Mesendoderm (in vitro differentiated cells): ENCODE measurements at regions not wholly inside any gene's neighbourhood (a gene's known extent, or its start where the extent isn't known, plus 50 kb on each side); places are given as distances from the start of the nearest gene placed in this dataset.
A peak's percentile ranks its signal among the peaks of the same experiment; 100 is the strongest.

Experiments used
- DNase-seq: peaks from one replicate; pipeline ENCODE4 v3.0.0; 2013
- H2AK5ac ChIP-seq: 2 replicates; pipeline ENCODE4 v1.6.1; 2013; ENCODE audit warnings: low read length, inconsistent platforms
- H2BK120ac ChIP-seq: 2 replicates; pipeline ENCODE4 v1.6.1; 2013; ENCODE audit warnings: low read depth, mild to moderate bottlenecking, low read length, moderate library complexity, mixed read lengths
- H2BK15ac ChIP-seq: replicated peaks from 2 replicates; pipeline ENCODE4 v1.6.1; 2013; ENCODE audit warnings: low read depth, mild to moderate bottlenecking, moderate library complexity
- H2BK5ac ChIP-seq: 2 replicates; pipeline ENCODE4 v1.6.1; 2013; ENCODE audit warnings: low read length, inconsistent platforms
- H3K18ac ChIP-seq: 2 replicates; pipeline ENCODE4 v1.6.1; 2013; ENCODE audit warnings: mild to moderate bottlenecking, low read length, mixed read lengths
- H3K23ac ChIP-seq: one replicate; pipeline ENCODE4 v1.6.1; 2013; ENCODE audit warnings: low read length
- H3K27ac ChIP-seq: 2 replicates; pipeline ENCODE4 v1.5.1; 2013; ENCODE audit warnings: low read depth, mild to moderate bottlenecking, inconsistent platforms, low read length, moderate library complexity
- H3K27me3 ChIP-seq: 2 replicates; pipeline ENCODE4 v1.6.1; 2013; ENCODE audit warnings: low read length, control low read depth, mild to moderate bottlenecking, inconsistent platforms; ENCODE audit not compliant: insufficient read depth, poor library complexity
- H3K36me3 ChIP-seq: 2 replicates; pipeline ENCODE4 v1.6.1; 2013; ENCODE audit warnings: low read length, inconsistent platforms; ENCODE audit not compliant: control insufficient read depth, insufficient read depth
- H3K4ac ChIP-seq: one replicate; pipeline ENCODE4 v1.6.1; 2013; ENCODE audit warnings: low read depth, mild to moderate bottlenecking, low read length, moderate library complexity
- H3K4me1 ChIP-seq: 2 replicates; pipeline ENCODE4 v1.6.1; 2013; ENCODE audit warnings: low read depth, low read length, inconsistent platforms; ENCODE audit not compliant: control insufficient read depth
- H3K4me2 ChIP-seq: 2 replicates; pipeline ENCODE4 v1.6.1; 2013; ENCODE audit warnings: low read length
- H3K4me3 ChIP-seq: 2 replicates; pipeline ENCODE4 v1.5.1; 2013; ENCODE audit warnings: mild to moderate bottlenecking, low read length
- H3K56ac ChIP-seq: one replicate; pipeline ENCODE4 v1.6.1; 2013; ENCODE audit warnings: low read length
- H3K79me1 ChIP-seq: 2 replicates; pipeline ENCODE4 v1.6.1; 2013; ENCODE audit warnings: low read length, inconsistent platforms
- H3K79me2 ChIP-seq: 2 replicates; pipeline ENCODE4 v1.6.1; 2013; ENCODE audit warnings: mild to moderate bottlenecking, low read length; ENCODE audit not compliant: control insufficient read depth, insufficient read depth
- H3K9ac ChIP-seq: 2 replicates; pipeline ENCODE4 v1.6.1; 2013; ENCODE audit warnings: low read length, inconsistent platforms
- H4K5ac ChIP-seq: one replicate; pipeline ENCODE4 v1.6.1; 2013; ENCODE audit warnings: low read length
- H4K8ac ChIP-seq: one replicate; pipeline ENCODE4 v1.6.1; 2013; ENCODE audit warnings: low read depth, mild to moderate bottlenecking, control low read depth, low read length, moderate library complexity
- WGBS: extraction: QIAGEN DNeasy Blood & Tissue Kit; methylation state at CpG from one replicate; pipeline ENCODE4 v1.1.7; 2013; ENCODE audit warnings: low lambda C conversion rate, missing lambda C conversion rate; ENCODE audit not compliant: insufficient coverage; ENCODE audit errors: extremely low coverage; 5-methylcytosine and 5-hydroxymethylcytosine counted together

DNA sequence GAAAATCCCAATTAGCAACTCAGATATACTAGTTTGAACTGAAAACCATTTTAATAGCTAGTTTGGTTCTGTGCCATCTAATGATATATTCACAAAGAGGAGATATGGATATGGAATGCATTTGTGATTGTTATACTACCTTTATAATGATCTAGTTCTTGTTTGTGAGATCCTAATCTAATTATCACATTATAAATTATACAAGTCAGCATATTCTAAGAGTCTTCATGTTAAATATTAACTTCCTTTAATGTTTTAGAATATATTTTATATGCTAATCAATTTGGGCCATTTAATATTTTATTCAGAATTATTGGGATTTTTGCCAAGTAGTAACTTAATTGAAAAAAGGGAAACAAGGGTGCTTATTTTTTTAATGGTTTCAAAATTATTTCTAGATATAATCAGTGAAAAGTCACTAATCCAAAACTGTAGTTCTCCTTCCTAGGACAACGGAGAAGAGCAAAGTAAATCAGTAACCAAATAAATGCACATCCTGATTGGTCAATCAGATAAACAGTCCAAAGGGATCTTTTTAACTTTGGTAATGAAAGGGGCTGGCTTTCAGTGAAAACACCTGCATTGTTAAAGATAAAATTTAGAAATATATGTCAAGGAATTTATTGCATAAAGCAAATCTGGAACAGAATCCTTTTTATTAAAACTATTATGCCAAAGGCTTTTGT lies 173.9 kb upstream of the MEOX2 start:
- Histone ChIP-seq H3K4me1 (peaks cover 2% of the 10 kb centered on the region), H2BK5ac (no peak overlapping the region), H3K9ac (no peak overlapping the region), H3K23ac (no peak overlapping the region), H2BK120ac (no peak overlapping the region), H3K36me3 (no peaks in the 10 kb centered on the region), H3K4me3 (no peak overlapping the region), H3K18ac (no peak overlapping the region), H3K4me2 (no peak overlapping the region), H4K8ac (no peak overlapping the region), H3K56ac (no peak overlapping the region), H3K79me2 (no peaks in the 10 kb centered on the region), H4K5ac (no peak overlapping the region), H3K27me3 (no peaks in the 10 kb centered on the region), H3K27ac (no peak overlapping the region), H3K4ac (no peak overlapping the region), H3K79me1 (no peaks in the 10 kb centered on the region), H2AK5ac (no peak overlapping the region), H2BK15ac (no peak overlapping the region)
- no CpG with 5 or more reads among the region's 1 CpG for WGBS
- DNase-seq = no peak

- no peak for DNase-seq
- no peaks in the 10 kb centered on the region for H3K36me3 ChIP-seq
- no CpG with 5 or more reads among the region's 3 CpGs for WGBS
- H4K5ac ChIP-seq = no peak overlapping the region
- H3K27ac ChIP-seq = no peak overlapping the region
- H3K27me3 ChIP-seq = no peaks in the 10 kb centered on the region
- H3K4me2 ChIP-seq = no peak overlapping the region
- H3K23ac ChIP-seq = no peak overlapping the region
- no peak overlapping the region for H3K9ac ChIP-seq
- H3K4me3 ChIP-seq = no peak overlapping the region
- H2BK5ac ChIP-seq = no peak overlapping the region
- H3K79me1 ChIP-seq = no peaks in the 10 kb centered on the region
- no peak overlapping the region for H2BK120ac ChIP-seq
- H3K56ac ChIP-seq = no peak overlapping the region
- peaks cover 2% of the 10 kb centered on the region for H3K4me1 ChIP-seq
- no peak overlapping the region for H4K8ac ChIP-seq
- H3K4ac ChIP-seq = no peak overlapping the region
- H3K79me2 ChIP-seq = no peaks in the 10 kb centered on the region
- H3K18ac ChIP-seq = no peak overlapping the region
- no peak overlapping the region for H2AK5ac ChIP-seq
- no peak overlapping the region for H2BK15ac ChIP-seq
Measured at GRCh38 chr7:15857026-15857425, 170.5 kb upstream of the MEOX2 start.

GRCh38 chr7:15856311-15856710 lies 169.8 kb upstream of the MEOX2 start:
- no peaks in the 10 kb centered on the region for H3K79me2 ChIP-seq
- no peak overlapping the region for H4K5ac ChIP-seq
- no peak overlapping the region for H2AK5ac ChIP-seq
- H3K36me3 ChIP-seq = no peaks in the 10 kb centered on the region
- H3K4me3 ChIP-seq = no peak overlapping the region
- no peak overlapping the region for H3K56ac ChIP-seq
- H3K4me2 ChIP-seq = no peak overlapping the region
- H3K9ac ChIP-seq = no peak overlapping the region
- H3K23ac ChIP-seq = no peak overlapping the region
- DNase-seq = no peak
- H3K4ac ChIP-seq = no peak overlapping the region
- H3K27me3 ChIP-seq = no peaks in the 10 kb centered on the region
- H2BK5ac ChIP-seq = no peak overlapping the region
- peaks cover 2% of the 10 kb centered on the region for H3K4me1 ChIP-seq
- H3K27ac ChIP-seq = no peak overlapping the region
- no peaks in the 10 kb centered on the region for H3K79me1 ChIP-seq
- no peak overlapping the region for H3K18ac ChIP-seq
- H4K8ac ChIP-seq = no peak overlapping the region
- H2BK120ac ChIP-seq = no peak overlapping the region
- no peak overlapping the region for H2BK15ac ChIP-seq

- no peak overlapping the region for H3K9ac ChIP-seq
- no peak overlapping the region for H3K27ac ChIP-seq
- H3K4me3 ChIP-seq = no peak overlapping the region
- peak; percentile 10 for DNase-seq
- H2BK5ac ChIP-seq = no peak overlapping the region
- H3K79me2 ChIP-seq = no peaks in the 10 kb centered on the region
- no peaks in the 10 kb centered on the region for H3K27me3 ChIP-seq
- H3K56ac ChIP-seq = no peak overlapping the region
- no peak overlapping the region for H3K23ac ChIP-seq
- no CpG with 5 or more reads among the region's 6 CpGs for WGBS
- no peaks in the 10 kb centered on the region for H3K36me3 ChIP-seq
- no peak overlapping the region for H3K4me2 ChIP-seq
- H3K79me1 ChIP-seq = no peaks in the 10 kb centered on the region
- H2BK120ac ChIP-seq = peak overlapping the region; percentile 45
- no peak overlapping the region for H4K5ac ChIP-seq
- no peak overlapping the region for H3K18ac ChIP-seq
- no peak overlapping the region for H2AK5ac ChIP-seq
- no peak overlapping the region for H3K4ac ChIP-seq
- no peak overlapping the region for H2BK15ac ChIP-seq
- peaks cover 2% of the 10 kb centered on the region for H3K4me1 ChIP-seq
- H4K8ac ChIP-seq = no peak overlapping the region
Measured at GRCh38 chr7:15855525-15856109, 169.1 kb upstream of the MEOX2 start.

- H3K23ac ChIP-seq = no peak overlapping the region
- no peaks in the 10 kb centered on the region for H3K36me3 ChIP-seq
- peaks cover 2% of the 10 kb centered on the region for H3K4me1 ChIP-seq
- no CpG with 5 or more reads among the region's 4 CpGs for WGBS
- no peak overlapping the region for H2BK15ac ChIP-seq
- no peaks in the 10 kb centered on the region for H3K27me3 ChIP-seq
- H4K8ac ChIP-seq = no peak overlapping the region
- H3K4me2 ChIP-seq = no peak overlapping the region
- H3K79me1 ChIP-seq = no peaks in the 10 kb centered on the region
- no peaks in the 10 kb centered on the region for H3K79me2 ChIP-seq
- no peak overlapping the region for H2AK5ac ChIP-seq
- no peak overlapping the region for H2BK120ac ChIP-seq
- H4K5ac ChIP-seq = no peak overlapping the region
- H3K18ac ChIP-seq = no peak overlapping the region
- peak; percentile 70 for DNase-seq
- no peak overlapping the region for H3K27ac ChIP-seq
- no peak overlapping the region for H2BK5ac ChIP-seq
- H3K9ac ChIP-seq = no peak overlapping the region
- H3K4ac ChIP-seq = no peak overlapping the region
- no peak overlapping the region for H3K56ac ChIP-seq
- no peak overlapping the region for H3K4me3 ChIP-seq
Measured at GRCh38 chr7:15854841-15855524, 168.5 kb upstream of the MEOX2 start.
